IMR-90 (cell line): ENCODE measurements at regions not wholly inside any gene's neighbourhood (a gene's known extent, or its start where the extent isn't known, plus 50 kb on each side); places are given as distances from the start of the nearest gene placed in this dataset.

Experiments
- ATAC-seq: fragments of 200-7000 bp; cut with Tn5 transposase; 2 replicates; pipeline ENCODE4 v1.9.1; 2020; ENCODE audit warnings: low read depth, mild to moderate bottlenecking, moderate library complexity
- BruUV-seq: library from RNA; stranded (reverse); fragments of 400-500 nt; replicated peaks from 2 replicates; lab custom pipeline; 2021; lab: Mats Ljungman, UMichigan
- CTCF ChIA-PET: fragments of 300-600 bp; formaldehyde crosslinking; extraction: SDS; loops from one replicate; lab custom pipeline; 2021; ENCODE audit warnings: antibody characterized with exemption; lab: Yijun Ruan, JAX
- POLR2A ChIA-PET: fragments of 300-600 bp; sonication (Branson Sonifier 250); formaldehyde crosslinking; loops from one replicate; lab custom pipeline; 2022; ENCODE audit warnings: antibody characterized with exemption; ENCODE audit not compliant: unreplicated experiment; lab: Charles Lee
- DNase-seq: peaks from one replicate; pipeline ENCODE4 v3.0.0; 2013
- H2AFZ ChIP-seq: replicated peaks from 2 replicates; pipeline ENCODE3; 2013; ENCODE audit warnings: low read length, mild to moderate bottlenecking; ENCODE audit not compliant: poor library complexity
- H2AK5ac ChIP-seq: 2 replicates; pipeline ENCODE4 v1.6.1; 2013; ENCODE audit warnings: low read depth, low read length, inconsistent platforms
- H2AK9ac ChIP-seq: replicated peaks from 2 replicates; pipeline ENCODE3; 2013; ENCODE audit warnings: mild to moderate bottlenecking, low read depth, low read length, moderate library complexity; ENCODE audit not compliant: poor library complexity
- H2BK120ac ChIP-seq: 2 replicates; pipeline ENCODE4 v1.6.1; 2013; ENCODE audit warnings: low read depth, low read length, inconsistent platforms
- H2BK15ac ChIP-seq: 3 replicates; pipeline ENCODE4 v1.6.1; 2013; ENCODE audit warnings: low read depth, low read length, inconsistent platforms
- H2BK20ac ChIP-seq: 2 replicates; pipeline ENCODE4 v1.6.1; 2013; ENCODE audit warnings: low read depth, mild to moderate bottlenecking, inconsistent platforms, low read length, moderate library complexity
- H2BK5ac ChIP-seq: 2 replicates; pipeline ENCODE4 v1.6.1; 2013; ENCODE audit warnings: mild to moderate bottlenecking, low read depth, low read length, inconsistent platforms; ENCODE audit not compliant: poor library complexity, severe bottlenecking
- H3K14ac ChIP-seq: replicated peaks from 2 replicates; pipeline ENCODE4 v1.6.1; 2013; ENCODE audit warnings: low read depth, low read length, inconsistent platforms
- H3K18ac ChIP-seq: 2 replicates; pipeline ENCODE4 v1.6.1; 2013; ENCODE audit warnings: low read depth, low read length, control low read depth
- H3K23ac ChIP-seq: 2 replicates; pipeline ENCODE4 v1.6.1; 2013; ENCODE audit warnings: low read depth, low read length, inconsistent platforms
- H3K27ac ChIP-seq: 2 replicates; pipeline ENCODE4 v1.5.1; 2013; ENCODE audit warnings: mild to moderate bottlenecking, control low read depth, low read length; ENCODE audit not compliant: insufficient read depth
- H3K27me3 ChIP-seq: 2 replicates; pipeline ENCODE4 v1.6.1; 2013; ENCODE audit warnings: low read length; ENCODE audit not compliant: control insufficient read depth, insufficient read depth
- H3K36me3 ChIP-seq: 2 replicates; pipeline ENCODE4 v1.6.1; 2013; ENCODE audit warnings: low read length, mixed read lengths; ENCODE audit not compliant: control insufficient read depth, insufficient read depth
- H3K4ac ChIP-seq: 2 replicates; pipeline ENCODE4 v1.6.1; 2013; ENCODE audit warnings: low read depth, low read length, inconsistent platforms
- H3K4me1 ChIP-seq: 2 replicates; pipeline ENCODE4 v1.6.1; 2013; ENCODE audit warnings: low read length, mixed read lengths; ENCODE audit not compliant: control insufficient read depth, insufficient read depth
- H3K4me2 ChIP-seq: 2 replicates; pipeline ENCODE4 v1.6.1; 2013; ENCODE audit warnings: low read depth, mild to moderate bottlenecking, control low read depth, low read length, moderate library complexity
- H3K4me3 ChIP-seq: 2 replicates; pipeline ENCODE4 v1.5.1; 2013; ENCODE audit warnings: low read depth, mild to moderate bottlenecking, control low read depth, low read length, moderate library complexity; ENCODE audit not compliant: insufficient read depth
- H3K56ac ChIP-seq: 2 replicates; pipeline ENCODE4 v1.6.1; 2013; ENCODE audit warnings: low read length, inconsistent platforms; ENCODE audit not compliant: insufficient read depth; ENCODE audit errors: extremely low read depth
- H3K79me1 ChIP-seq, 2 experiments: 2 replicates each; pipeline ENCODE4 v1.6.1; 2013; ENCODE audit warnings: low read length in 2 of 2, inconsistent platforms in 1 of 2, low read depth in 1 of 2
- H3K9ac ChIP-seq: 2 replicates; pipeline ENCODE4 v1.6.1; 2013; ENCODE audit warnings: low read depth, low read length, control low read depth
- H3K9me1 ChIP-seq: 2 replicates; pipeline ENCODE4 v1.6.1; 2013; ENCODE audit warnings: low read length, inconsistent platforms; ENCODE audit not compliant: insufficient read depth
- H3K9me3 ChIP-seq: 2 replicates; pipeline ENCODE4 v1.6.1; 2013; ENCODE audit warnings: low read length; ENCODE audit not compliant: control insufficient read depth, insufficient read depth
- H4K20me1 ChIP-seq: 2 replicates; pipeline ENCODE4 v1.6.1; 2013; ENCODE audit warnings: low read length, inconsistent platforms; ENCODE audit not compliant: insufficient read depth
- H4K5ac ChIP-seq: 2 replicates; pipeline ENCODE4 v1.6.1; 2013; ENCODE audit warnings: mild to moderate bottlenecking, low read depth, low read length, control low read depth
- H4K8ac ChIP-seq, 2 experiments: 2 replicates each; pipeline ENCODE4 v1.6.1; 2013; ENCODE audit warnings: low read depth in 2 of 2, low read length in 2 of 2, control low read depth in 1 of 2, inconsistent platforms in 1 of 2
- H4K91ac ChIP-seq: 2 replicates; pipeline ENCODE4 v1.6.1; 2013; ENCODE audit warnings: low read depth, low read length, inconsistent platforms; ENCODE audit not compliant: insufficient read depth
- CHD1 ChIP-seq: IDR thresholded peaks from 2 replicates; pipeline ENCODE4 v1.6.1; 2012; ENCODE audit warnings: low read depth, low read length, improper control_type of control experiment
- CTCF ChIP-seq: conservative IDR thresholded peaks from 2 replicates; pipeline ENCODE4 v1.5.1; 2012; ENCODE audit warnings: mild to moderate bottlenecking, low read depth, low read length, improper control_type of control experiment
- FOS ChIP-seq: fragments of 150-350 bp; IDR thresholded peaks from 2 replicates; pipeline ENCODE4 v1.6.1; 2016; ENCODE audit warnings: low read depth, low read length
- MAFK ChIP-seq: IDR thresholded peaks from 2 replicates; pipeline ENCODE4 v1.6.1; 2012; ENCODE audit warnings: low read depth, low read length, improper control_type of control experiment
- MAZ ChIP-seq: IDR thresholded peaks from 2 replicates; pipeline ENCODE4 v1.6.1; 2012; ENCODE audit warnings: low read depth, mild to moderate bottlenecking, low read length, improper control_type of control experiment, moderate library complexity, borderline replicate concordance
- MXI1 ChIP-seq: IDR thresholded peaks from 2 replicates; pipeline ENCODE4 v1.6.1; 2012; ENCODE audit warnings: low read depth, mild to moderate bottlenecking, low read length, moderate library complexity, borderline replicate concordance
- NFE2L2 ChIP-seq: fragments of 150-350 bp; IDR thresholded peaks from 2 replicates; pipeline ENCODE4 v1.6.1; 2016; ENCODE audit warnings: low read depth, mild to moderate bottlenecking, low read length
- POLR2A ChIP-seq: IDR thresholded peaks from 2 replicates; pipeline ENCODE4 v1.6.1; 2012; ENCODE audit warnings: mild to moderate bottlenecking, low read depth, low read length
- RAD21 ChIP-seq: IDR thresholded peaks from 2 replicates; pipeline ENCODE4 v1.6.1; 2012; ENCODE audit warnings: low read length, improper control_type of control experiment
- RCOR1 ChIP-seq: IDR thresholded peaks from 2 replicates; pipeline ENCODE4 v1.6.1; 2012; ENCODE audit warnings: mild to moderate bottlenecking, low read length, improper control_type of control experiment; ENCODE audit not compliant: insufficient replicate concordance
- RFX5 ChIP-seq: IDR thresholded peaks from 2 replicates; pipeline ENCODE4 v1.8.0; 2012; ENCODE audit warnings: low read depth, mild to moderate bottlenecking, low read length, moderate library complexity
- SMC3 ChIP-seq: fragments of 150-350 bp; IDR thresholded peaks from 2 replicates; pipeline ENCODE4 v1.6.1; 2016; ENCODE audit warnings: low read depth, mild to moderate bottlenecking, antibody characterized with exemption, low read length, moderate library complexity
- USF2 ChIP-seq: fragments of 150-350 bp; IDR thresholded peaks from 2 replicates; pipeline ENCODE4 v1.6.1; 2017; ENCODE audit warnings: mild to moderate bottlenecking, antibody characterized with exemption, low read length, low read depth
- WGBS, 2 experiments: methylation state at CpG; one replicate each; pipeline versions ENCODE4 v1.1.5 to v1.1.7; 2013; ENCODE audit warnings: missing lambda C conversion rate in 2 of 2; ENCODE audit not compliant: insufficient read length in 1 of 2; ENCODE audit errors: extremely low coverage in 2 of 2; 5-methylcytosine and 5-hydroxymethylcytosine counted together
- dilution Hi-C: fragments of 300-500 bp; cut with HindIII; formaldehyde crosslinking; loops from one replicate; pipeline ENCODE4 v1.14.3; 2018; ENCODE audit warnings: low sequenced_read_pairs; ENCODE audit not compliant: unreplicated experiment
- in situ Hi-C: fragments of 300-500 bp; cut with MboI; formaldehyde crosslinking; loops from 3 replicates; pipeline ENCODE4 v1.14.3; 2019; ENCODE audit warnings: low sequenced_read_pairs, inconsistent platforms, mixed read lengths
- intact Hi-C: fragments of 100-400 bp; cut with micrococcal nuclease; formaldehyde crosslinking; loops from 2 replicates; pipeline ENCODE4 v1.10.0; 2022
- TF ChIP-seq, protein P1 (sequence below): fragments of 150-350 bp; IDR thresholded peaks from 2 replicates; pipeline ENCODE4 v1.6.1; 2016; ENCODE audit warnings: low read depth, mild to moderate bottlenecking, low read length, moderate library complexity, borderline replicate concordance

GRCh38 chr16:79849119-79849518 is 248.6 kb upstream of the MAF start:
- no peak overlapping the region for H2BK5ac ChIP-seq
- H2AK5ac ChIP-seq: no peak overlapping the region
- no peak overlapping the region for H3K4ac ChIP-seq
- DNase-seq (no peak), ATAC-seq (no peak)
- TF ChIP-seq POLR2A: no peak
- TF ChIP-seq NFE2L2: no peak
- no peak for TF ChIP-seq MAFK
- TF ChIP-seq MXI1: no peak
- TF ChIP-seq FOS: no peak
- no peak for TF ChIP-seq USF2
- TF ChIP-seq CHD1: no peak
- TF ChIP-seq, protein P1, sequence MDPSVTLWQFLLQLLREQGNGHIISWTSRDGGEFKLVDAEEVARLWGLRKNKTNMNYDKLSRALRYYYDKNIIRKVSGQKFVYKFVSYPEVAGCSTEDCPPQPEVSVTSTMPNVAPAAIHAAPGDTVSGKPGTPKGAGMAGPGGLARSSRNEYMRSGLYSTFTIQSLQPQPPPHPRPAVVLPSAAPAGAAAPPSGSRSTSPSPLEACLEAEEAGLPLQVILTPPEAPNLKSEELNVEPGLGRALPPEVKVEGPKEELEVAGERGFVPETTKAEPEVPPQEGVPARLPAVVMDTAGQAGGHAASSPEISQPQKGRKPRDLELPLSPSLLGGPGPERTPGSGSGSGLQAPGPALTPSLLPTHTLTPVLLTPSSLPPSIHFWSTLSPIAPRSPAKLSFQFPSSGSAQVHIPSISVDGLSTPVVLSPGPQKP: no peak
- no peak for TF ChIP-seq RFX5
- no peak for TF ChIP-seq CTCF
- TF ChIP-seq RAD21: no peak
- no peak for TF ChIP-seq SMC3
- no peak for TF ChIP-seq MAZ
- no peak for TF ChIP-seq RCOR1
- no peaks in the 10 kb centered on the region for H3K79me1 ChIP-seq
- H4K20me1 ChIP-seq: no peaks in the 10 kb centered on the region
- H2AFZ ChIP-seq: no peak overlapping the region
- dilution Hi-C loops (no loop called here), intact Hi-C loops (no loop called here), in situ Hi-C loops (no loop called here)
- no peak overlapping the region for H3K14ac ChIP-seq
- H3K27me3 ChIP-seq: no peaks in the 10 kb centered on the region
- no peak overlapping the region for H3K4me3 ChIP-seq
- H3K4me1 ChIP-seq: no peaks in the 10 kb centered on the region
- no peak overlapping the region for H4K5ac ChIP-seq
- no peak overlapping the region for H2BK120ac ChIP-seq
- CTCF ChIA-PET: no interaction called here
- H4K8ac ChIP-seq: no peak overlapping the region
- no peak overlapping the region for H3K56ac ChIP-seq
- H3K9me3 ChIP-seq: peaks cover 35% of the 10 kb centered on the region
- no peaks in the 10 kb centered on the region for H3K36me3 ChIP-seq
- no peak overlapping the region for H3K9ac ChIP-seq
- no peak overlapping the region for H2AK9ac ChIP-seq
- BruUV-seq: no TSS peak
- POLR2A ChIA-PET: no interaction called here
- H3K27ac ChIP-seq: no peak overlapping the region
- WGBS, 2 experiments: 58% methylated on average over 5 of the region's 10 CpGs; no CpG with 5 or more reads in 1 of the 2 experiments
- H3K23ac ChIP-seq: no peak overlapping the region
- no peak overlapping the region for H3K4me2 ChIP-seq
- no peak overlapping the region for H3K18ac ChIP-seq
- no peak overlapping the region for H4K91ac ChIP-seq
- no peak overlapping the region for H2BK20ac ChIP-seq
- no peaks in the 10 kb centered on the region for H3K9me1 ChIP-seq
- H2BK15ac ChIP-seq: no peak overlapping the region
